SK-N-SH treated with all-trans-retinoic acid at 6 μM for 48 hours (cell line): ENCODE measurements at regions not wholly inside any gene's neighbourhood (a gene's known extent, or its start where the extent isn't known, plus 50 kb on each side); places are given as distances from the start of the nearest gene placed in this dataset.

Experiments
- ATAC-seq: fragments of 200-7000 bp; cut with Tn5 transposase; 3 replicates; pipeline ENCODE4 v1.9.1; 2020; ENCODE audit warnings: mild to moderate bottlenecking, moderate library complexity
- ARNTL ChIP-seq: fragments of 450-650 bp; formaldehyde crosslinking; IDR thresholded peaks from 2 replicates; pipeline ENCODE4 v1.5.0; 2020; ENCODE audit warnings: low read depth, mild to moderate bottlenecking, moderate library complexity, borderline replicate concordance
- BACH2 ChIP-seq: fragments of 250-450 bp; sonication (Bioruptor Pico); IDR thresholded peaks from 2 replicates; pipeline ENCODE4 v1.9.0; 2021; ENCODE audit warnings: mild to moderate bottlenecking, borderline replicate concordance
- ESRRG ChIP-seq: fragments of 250-450 bp; sonication (Bioruptor Pico); IDR thresholded peaks from 2 replicates; pipeline ENCODE4 v1.6.1; 2021; ENCODE audit warnings: mild to moderate bottlenecking
- GLIS3 ChIP-seq: fragments of 250-450 bp; sonication (Bioruptor Pico); IDR thresholded peaks from 2 replicates; pipeline ENCODE4 v1.5.0; 2020; ENCODE audit warnings: mild to moderate bottlenecking, moderate library complexity
- ISL1 ChIP-seq: fragments of 250-450 bp; sonication (Bioruptor Pico); IDR thresholded peaks from 2 replicates; pipeline ENCODE4 v2.1.2; 2022; ENCODE audit warnings: mild to moderate bottlenecking, moderate library complexity
- RARB ChIP-seq: fragments of 250-450 bp; sonication (Bioruptor Pico); IDR thresholded peaks from 2 replicates; pipeline ENCODE4 v1.8.0; 2021; ENCODE audit warnings: mild to moderate bottlenecking, moderate library complexity
- TCF4 ChIP-seq: fragments of 250-450 bp; sonication (Bioruptor Pico); IDR thresholded peaks from 2 replicates; pipeline ENCODE4 v1.8.0; 2021; ENCODE audit warnings: mild to moderate bottlenecking, moderate library complexity, borderline replicate concordance
- TOX ChIP-seq: fragments of 250-450 bp; sonication (Bioruptor Pico); IDR thresholded peaks from 2 replicates; pipeline ENCODE4 v1.8.0; 2021; ENCODE audit warnings: mild to moderate bottlenecking, moderate library complexity, borderline replicate concordance
- ZC3H10 ChIP-seq: fragments of 250-450 bp; sonication (Bioruptor Pico); IDR thresholded peaks from 2 replicates; pipeline ENCODE4 v1.5.1; 2021; ENCODE audit warnings: mild to moderate bottlenecking, moderate library complexity
- ZFP3 ChIP-seq: fragments of 250-450 bp; sonication (Bioruptor Pico); IDR thresholded peaks from 2 replicates; pipeline ENCODE4 v1.5.0; 2020; ENCODE audit warnings: mild to moderate bottlenecking, moderate library complexity
- ZFP30 ChIP-seq: fragments of 450-650 bp; formaldehyde crosslinking; IDR thresholded peaks from 2 replicates; pipeline ENCODE4 v1.5.0; 2022; ENCODE audit warnings: mild to moderate bottlenecking, moderate library complexity
- ZNF70 ChIP-seq: fragments of 450-650 bp; formaldehyde crosslinking; IDR thresholded peaks from 2 replicates; pipeline ENCODE4 v1.5.0; 2020; ENCODE audit warnings: mild to moderate bottlenecking, moderate library complexity
- ZNF8 ChIP-seq: fragments of 450-650 bp; formaldehyde crosslinking; IDR thresholded peaks from 2 replicates; pipeline ENCODE4 v1.5.0; 2020; ENCODE audit warnings: mild to moderate bottlenecking, moderate library complexity
- TF ChIP-seq, protein P1 (sequence below): fragments of 250-450 bp; sonication (Bioruptor Pico); IDR thresholded peaks from 2 replicates; pipeline ENCODE4 v1.8.0; 2021; ENCODE audit warnings: low read depth, mild to moderate bottlenecking, moderate library complexity, borderline replicate concordance
- TF ChIP-seq, protein P2 (sequence below): fragments of 250-450 bp; sonication (Bioruptor Pico); IDR thresholded peaks from 2 replicates; pipeline ENCODE4 v1.5.1; 2020; ENCODE audit warnings: low read depth, mild to moderate bottlenecking, moderate library complexity
- TF ChIP-seq, protein P3 (sequence below): fragments of 250-450 bp; sonication (Bioruptor Pico); IDR thresholded peaks from 2 replicates; pipeline ENCODE4 v1.5.0; 2020; ENCODE audit warnings: mild to moderate bottlenecking, moderate library complexity
- TF ChIP-seq, protein P4 (sequence below): fragments of 250-450 bp; sonication (Bioruptor Pico); IDR thresholded peaks from 2 replicates; pipeline ENCODE4 v1.5.1; 2021; ENCODE audit warnings: mild to moderate bottlenecking, moderate library complexity
- TF ChIP-seq, protein P5 (sequence below): fragments of 250-450 bp; sonication (Bioruptor Pico); IDR thresholded peaks from 2 replicates; pipeline ENCODE4 v1.8.0; 2020; ENCODE audit warnings: mild to moderate bottlenecking, moderate library complexity, borderline replicate concordance

DNA sequence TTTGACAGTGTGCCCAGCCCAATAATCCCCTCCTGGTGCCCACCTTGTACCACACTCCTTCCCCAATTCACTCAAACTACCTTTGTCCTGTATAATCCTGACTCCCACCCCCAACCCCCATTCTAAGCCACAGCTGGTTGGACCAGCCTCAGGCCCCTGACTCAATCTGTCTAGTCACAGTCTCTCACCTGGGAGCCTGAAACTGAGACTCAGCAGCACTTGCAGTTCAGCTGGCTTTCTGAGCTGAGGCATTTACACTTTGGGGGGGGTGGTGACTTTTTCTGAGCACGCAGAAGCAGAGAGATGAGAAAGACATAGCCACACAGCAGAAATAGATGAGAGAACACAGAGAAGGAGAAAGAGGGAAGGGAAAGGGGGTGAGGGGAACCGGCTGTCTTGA lies 247.3 kb downstream of the MAN2A1 start:
- TF ChIP-seq GLIS3 (CRISPR knock-in tag) = no peak
- TF ChIP-seq ZNF8 = no peak
- no peak for TF ChIP-seq ZC3H10
- TF ChIP-seq BACH2 = no peak
- TF ChIP-seq, protein P1, sequence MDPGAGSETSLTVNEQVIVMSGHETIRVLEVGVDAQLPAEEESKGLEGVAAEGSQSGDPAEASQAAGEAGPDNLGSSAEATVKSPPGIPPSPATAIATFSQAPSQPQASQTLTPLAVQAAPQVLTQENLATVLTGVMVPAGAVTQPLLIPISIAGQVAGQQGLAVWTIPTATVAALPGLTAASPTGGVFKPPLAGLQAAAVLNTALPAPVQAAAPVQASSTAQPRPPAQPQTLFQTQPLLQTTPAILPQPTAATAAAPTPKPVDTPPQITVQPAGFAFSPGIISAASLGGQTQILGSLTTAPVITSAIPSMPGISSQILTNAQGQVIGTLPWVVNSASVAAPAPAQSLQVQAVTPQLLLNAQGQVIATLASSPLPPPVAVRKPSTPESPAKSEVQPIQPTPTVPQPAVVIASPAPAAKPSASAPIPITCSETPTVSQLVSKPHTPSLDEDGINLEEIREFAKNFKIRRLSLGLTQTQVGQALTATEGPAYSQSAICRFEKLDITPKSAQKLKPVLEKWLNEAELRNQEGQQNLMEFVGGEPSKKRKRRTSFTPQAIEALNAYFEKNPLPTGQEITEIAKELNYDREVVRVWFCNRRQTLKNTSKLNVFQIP (CRISPR knock-in tag) = no peak
- TF ChIP-seq ESRRG = no peak
- TF ChIP-seq, protein P2, sequence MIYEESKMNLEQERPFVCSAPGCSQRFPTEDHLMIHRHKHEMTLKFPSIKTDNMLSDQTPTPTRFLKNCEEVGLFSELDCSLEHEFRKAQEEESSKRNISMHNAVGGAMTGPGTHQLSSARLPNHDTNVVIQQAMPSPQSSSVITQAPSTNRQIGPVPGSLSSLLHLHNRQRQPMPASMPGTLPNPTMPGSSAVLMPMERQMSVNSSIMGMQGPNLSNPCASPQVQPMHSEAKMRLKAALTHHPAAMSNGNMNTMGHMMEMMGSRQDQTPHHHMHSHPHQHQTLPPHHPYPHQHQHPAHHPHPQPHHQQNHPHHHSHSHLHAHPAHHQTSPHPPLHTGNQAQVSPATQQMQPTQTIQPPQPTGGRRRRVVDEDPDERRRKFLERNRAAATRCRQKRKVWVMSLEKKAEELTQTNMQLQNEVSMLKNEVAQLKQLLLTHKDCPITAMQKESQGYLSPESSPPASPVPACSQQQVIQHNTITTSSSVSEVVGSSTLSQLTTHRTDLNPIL (CRISPR knock-in tag) = no peak
- TF ChIP-seq TOX (CRISPR knock-in tag) = no peak
- TF ChIP-seq ZNF70 (CRISPR knock-in tag) = no peak
- no peak for TF ChIP-seq RARB (CRISPR knock-in tag)
- no peak for TF ChIP-seq ZFP3 (CRISPR knock-in tag)
- no peak for TF ChIP-seq ARNTL (CRISPR knock-in tag)
- no peak for TF ChIP-seq ZFP30
- TF ChIP-seq, protein P3, sequence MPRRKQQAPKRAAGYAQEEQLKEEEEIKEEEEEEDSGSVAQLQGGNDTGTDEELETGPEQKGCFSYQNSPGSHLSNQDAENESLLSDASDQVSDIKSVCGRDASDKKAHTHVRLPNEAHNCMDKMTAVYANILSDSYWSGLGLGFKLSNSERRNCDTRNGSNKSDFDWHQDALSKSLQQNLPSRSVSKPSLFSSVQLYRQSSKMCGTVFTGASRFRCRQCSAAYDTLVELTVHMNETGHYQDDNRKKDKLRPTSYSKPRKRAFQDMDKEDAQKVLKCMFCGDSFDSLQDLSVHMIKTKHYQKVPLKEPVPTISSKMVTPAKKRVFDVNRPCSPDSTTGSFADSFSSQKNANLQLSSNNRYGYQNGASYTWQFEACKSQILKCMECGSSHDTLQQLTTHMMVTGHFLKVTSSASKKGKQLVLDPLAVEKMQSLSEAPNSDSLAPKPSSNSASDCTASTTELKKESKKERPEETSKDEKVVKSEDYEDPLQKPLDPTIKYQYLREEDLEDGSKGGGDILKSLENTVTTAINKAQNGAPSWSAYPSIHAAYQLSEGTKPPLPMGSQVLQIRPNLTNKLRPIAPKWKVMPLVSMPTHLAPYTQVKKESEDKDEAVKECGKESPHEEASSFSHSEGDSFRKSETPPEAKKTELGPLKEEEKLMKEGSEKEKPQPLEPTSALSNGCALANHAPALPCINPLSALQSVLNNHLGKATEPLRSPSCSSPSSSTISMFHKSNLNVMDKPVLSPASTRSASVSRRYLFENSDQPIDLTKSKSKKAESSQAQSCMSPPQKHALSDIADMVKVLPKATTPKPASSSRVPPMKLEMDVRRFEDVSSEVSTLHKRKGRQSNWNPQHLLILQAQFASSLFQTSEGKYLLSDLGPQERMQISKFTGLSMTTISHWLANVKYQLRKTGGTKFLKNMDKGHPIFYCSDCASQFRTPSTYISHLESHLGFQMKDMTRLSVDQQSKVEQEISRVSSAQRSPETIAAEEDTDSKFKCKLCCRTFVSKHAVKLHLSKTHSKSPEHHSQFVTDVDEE (CRISPR knock-in tag) = no peak
- TF ChIP-seq ISL1 (CRISPR knock-in tag) = no peak
- TF ChIP-seq TCF4 (CRISPR knock-in tag) = no peak
- TF ChIP-seq, protein P4, sequence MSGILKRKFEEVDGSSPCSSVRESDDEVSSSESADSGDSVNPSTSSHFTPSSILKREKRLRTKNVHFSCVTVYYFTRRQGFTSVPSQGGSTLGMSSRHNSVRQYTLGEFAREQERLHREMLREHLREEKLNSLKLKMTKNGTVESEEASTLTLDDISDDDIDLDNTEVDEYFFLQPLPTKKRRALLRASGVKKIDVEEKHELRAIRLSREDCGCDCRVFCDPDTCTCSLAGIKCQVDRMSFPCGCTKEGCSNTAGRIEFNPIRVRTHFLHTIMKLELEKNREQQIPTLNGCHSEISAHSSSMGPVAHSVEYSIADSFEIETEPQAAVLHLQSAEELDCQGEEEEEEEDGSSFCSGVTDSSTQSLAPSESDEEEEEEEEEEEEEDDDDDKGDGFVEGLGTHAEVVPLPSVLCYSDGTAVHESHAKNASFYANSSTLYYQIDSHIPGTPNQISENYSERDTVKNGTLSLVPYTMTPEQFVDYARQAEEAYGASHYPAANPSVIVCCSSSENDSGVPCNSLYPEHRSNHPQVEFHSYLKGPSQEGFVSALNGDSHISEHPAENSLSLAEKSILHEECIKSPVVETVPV (CRISPR knock-in tag) = no peak
- no peak for ATAC-seq

DNA sequence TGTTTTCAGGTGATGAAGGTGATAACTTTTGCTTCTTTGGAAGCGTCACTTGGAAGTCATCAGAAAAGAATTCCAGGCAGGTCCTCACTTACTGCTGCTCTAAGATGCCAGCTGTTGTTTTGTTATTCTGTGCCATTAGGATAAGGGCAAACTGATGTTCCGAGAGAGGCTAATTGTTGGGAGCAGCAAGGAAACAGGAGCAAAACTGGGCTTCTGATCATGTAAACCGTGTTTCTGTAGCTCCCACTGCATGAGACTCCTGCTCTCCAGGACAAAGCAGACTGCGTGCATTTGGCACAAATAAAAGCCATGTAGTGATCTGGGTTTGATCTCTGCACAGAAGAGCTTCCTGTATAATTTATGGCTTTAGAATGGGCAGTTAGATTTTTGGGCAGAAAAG lies 248.2 kb downstream of the MAN2A1 start:
- no peak for TF ChIP-seq ZFP30
- no peak for TF ChIP-seq GLIS3 (CRISPR knock-in tag)
- TF ChIP-seq, protein P3 (CRISPR knock-in tag) = no peak
- no peak for TF ChIP-seq ZC3H10
- TF ChIP-seq, protein P2 (CRISPR knock-in tag) = no peak
- TF ChIP-seq ZFP3 (CRISPR knock-in tag) = no peak
- TF ChIP-seq ESRRG = no peak
- TF ChIP-seq, protein P5, sequence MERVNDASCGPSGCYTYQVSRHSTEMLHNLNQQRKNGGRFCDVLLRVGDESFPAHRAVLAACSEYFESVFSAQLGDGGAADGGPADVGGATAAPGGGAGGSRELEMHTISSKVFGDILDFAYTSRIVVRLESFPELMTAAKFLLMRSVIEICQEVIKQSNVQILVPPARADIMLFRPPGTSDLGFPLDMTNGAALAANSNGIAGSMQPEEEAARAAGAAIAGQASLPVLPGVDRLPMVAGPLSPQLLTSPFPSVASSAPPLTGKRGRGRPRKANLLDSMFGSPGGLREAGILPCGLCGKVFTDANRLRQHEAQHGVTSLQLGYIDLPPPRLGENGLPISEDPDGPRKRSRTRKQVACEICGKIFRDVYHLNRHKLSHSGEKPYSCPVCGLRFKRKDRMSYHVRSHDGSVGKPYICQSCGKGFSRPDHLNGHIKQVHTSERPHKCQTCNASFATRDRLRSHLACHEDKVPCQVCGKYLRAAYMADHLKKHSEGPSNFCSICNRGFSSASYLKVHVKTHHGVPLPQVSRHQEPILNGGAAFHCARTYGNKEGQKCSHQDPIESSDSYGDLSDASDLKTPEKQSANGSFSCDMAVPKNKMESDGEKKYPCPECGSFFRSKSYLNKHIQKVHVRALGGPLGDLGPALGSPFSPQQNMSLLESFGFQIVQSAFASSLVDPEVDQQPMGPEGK = no peak
- TF ChIP-seq ARNTL (CRISPR knock-in tag) = no peak
- TF ChIP-seq, protein P1 (CRISPR knock-in tag) = no peak
- TF ChIP-seq, protein P4 (CRISPR knock-in tag) = no peak
- no peak for TF ChIP-seq ZNF8
- TF ChIP-seq BACH2 = no peak
- TF ChIP-seq TOX (CRISPR knock-in tag) = no peak
- no peak for TF ChIP-seq RARB (CRISPR knock-in tag)
- no peak for ATAC-seq
